AG20443 (cell line): ENCODE measurements at regions not wholly inside any gene's neighbourhood (a gene's known extent, or its start where the extent isn't known, plus 50 kb on each side); places are given as distances from the start of the nearest gene placed in this dataset.

Source experiments
- DNase-seq: peaks from one replicate; pipeline ENCODE4 v3.0.0; 2012; ENCODE audit warnings: low spot score, mixed read lengths

DNA sequence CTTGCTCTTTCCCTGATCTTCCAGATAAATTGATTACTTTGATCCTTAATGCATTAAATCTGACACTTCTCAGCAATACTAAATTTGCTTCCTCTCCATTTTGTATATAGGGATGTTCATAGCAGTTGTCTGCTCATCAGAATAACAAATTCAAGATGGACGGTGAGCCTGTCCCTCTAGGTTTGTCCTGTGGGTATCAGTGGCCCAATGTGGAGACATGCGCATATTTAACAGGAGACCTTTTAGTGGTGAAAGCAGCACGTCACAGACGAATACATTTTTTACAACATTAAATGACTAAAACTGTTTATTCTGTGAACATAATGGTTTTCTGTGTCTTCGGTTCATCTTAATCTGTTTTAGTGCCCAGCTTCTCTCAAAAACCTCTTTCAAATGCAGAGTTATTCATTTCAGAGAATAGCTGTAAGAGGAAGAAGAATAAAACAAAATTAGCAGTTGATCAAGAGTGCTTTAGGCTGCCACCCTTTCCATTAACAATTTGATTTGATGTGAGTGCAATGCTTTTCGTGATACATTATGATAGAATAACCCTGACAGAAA is 1970.4 kb upstream of the WWC1 start:
- DNase-seq = no peak

DNA sequence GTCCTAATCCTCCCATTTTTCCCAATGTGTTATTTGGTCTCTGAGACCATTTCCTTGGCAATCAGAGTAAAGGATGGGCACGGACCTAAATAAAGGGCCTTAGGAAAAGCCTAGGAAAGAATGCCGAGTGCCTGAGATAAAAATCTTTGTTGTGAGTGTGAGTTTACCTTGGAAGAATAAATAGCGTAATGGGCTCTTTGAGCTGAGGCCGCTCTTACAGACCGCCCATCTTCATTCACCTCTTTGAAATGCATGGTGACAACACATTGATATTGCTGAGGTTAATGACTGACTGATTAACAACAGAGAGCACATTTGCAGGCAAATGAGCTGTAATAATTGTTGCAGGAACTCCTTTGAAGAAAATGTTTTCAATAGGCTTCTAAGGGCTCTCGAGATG is 1967.1 kb upstream of the WWC1 start:
- no peak for DNase-seq

DNA sequence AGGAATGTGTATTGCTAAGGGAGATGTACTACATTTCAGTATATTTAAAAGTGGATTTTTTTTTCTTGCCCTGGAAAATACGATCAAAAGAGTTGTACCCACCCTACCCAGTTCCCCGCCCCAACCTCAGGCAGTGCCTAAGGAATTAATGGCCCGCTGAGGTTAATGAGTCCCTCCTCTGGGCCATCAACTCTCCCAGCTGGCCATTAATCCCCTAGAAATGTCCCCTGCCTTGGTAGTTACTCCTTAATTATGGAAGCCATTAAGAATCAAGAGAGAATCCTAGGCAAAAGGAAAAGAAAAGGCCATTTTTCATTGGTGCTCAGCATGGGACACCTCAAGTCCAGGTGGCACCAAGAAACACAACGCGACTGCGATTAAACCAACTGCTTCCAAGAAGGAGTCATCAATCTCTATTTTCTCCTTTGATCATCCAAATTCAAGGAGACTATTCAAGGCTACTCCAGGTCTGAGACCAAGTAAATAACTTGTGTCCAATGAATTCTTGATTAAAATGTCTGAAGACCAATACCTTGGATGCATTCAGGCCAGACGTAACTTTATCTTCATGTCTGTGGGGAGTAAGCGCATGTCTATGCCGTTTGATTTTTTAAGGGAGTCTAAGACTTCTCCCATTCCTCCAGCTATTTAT is 1962.2 kb upstream of the WWC1 start:
- no peak for DNase-seq

DNA sequence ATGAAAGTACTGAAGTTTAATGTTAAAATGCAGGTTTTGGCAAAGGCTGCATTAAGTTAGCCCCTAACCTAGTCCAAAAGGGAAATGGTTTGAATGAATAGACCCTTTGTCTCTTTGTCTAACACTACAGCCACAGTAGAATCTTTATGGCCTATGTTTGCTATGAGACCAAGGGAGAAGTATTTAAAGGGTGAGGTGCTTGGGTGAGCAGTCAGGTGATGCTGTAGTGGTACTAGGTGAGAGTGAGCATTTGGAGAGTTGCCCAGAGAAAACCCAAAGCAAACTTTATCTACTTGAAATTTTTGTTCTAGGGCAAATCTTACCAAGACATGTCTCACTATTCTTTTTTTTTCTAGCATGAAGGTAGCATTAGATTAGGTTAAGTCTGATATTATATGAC is 1961.4 kb upstream of the WWC1 start:
- DNase-seq = no peak

DNA sequence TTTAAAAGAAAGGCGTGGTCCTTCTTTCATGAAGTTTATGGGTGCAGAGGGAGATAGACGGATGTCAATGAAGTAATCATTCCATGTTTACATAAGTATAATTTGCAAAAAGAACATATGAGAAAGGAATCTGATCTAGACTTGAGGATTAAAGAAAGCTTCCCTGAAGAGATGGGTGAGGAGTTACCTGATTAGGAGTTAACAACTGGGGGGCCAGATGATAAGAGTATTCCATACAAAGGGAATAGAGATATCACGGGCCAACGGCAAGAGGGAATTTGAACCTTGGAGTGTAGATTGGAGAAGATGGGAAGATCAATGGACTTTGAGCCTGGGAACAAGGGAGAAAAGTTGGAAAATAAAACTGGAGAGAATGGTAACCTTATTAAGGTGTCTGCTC is 1959.9 kb upstream of the WWC1 start:
- no peak for DNase-seq

DNA sequence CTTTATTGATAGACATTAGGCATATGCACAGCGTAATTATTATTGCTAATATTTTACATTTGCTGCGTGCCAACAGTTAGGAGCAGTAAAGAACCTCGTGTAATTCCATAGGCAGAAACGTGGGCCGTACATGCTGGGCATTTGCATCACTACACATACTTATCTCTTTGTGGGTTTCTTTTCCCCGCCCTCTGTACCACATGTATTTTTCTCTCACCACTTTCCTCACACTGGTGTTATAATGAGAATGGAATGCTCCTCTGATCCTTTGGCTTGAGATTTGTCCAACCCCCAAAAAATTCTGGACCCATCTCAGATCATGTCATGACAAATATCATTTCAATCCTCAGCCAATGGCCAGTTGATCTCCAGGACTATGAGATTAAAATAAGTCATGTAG is 1952.6 kb upstream of the WWC1 start:
- no peak for DNase-seq

DNA sequence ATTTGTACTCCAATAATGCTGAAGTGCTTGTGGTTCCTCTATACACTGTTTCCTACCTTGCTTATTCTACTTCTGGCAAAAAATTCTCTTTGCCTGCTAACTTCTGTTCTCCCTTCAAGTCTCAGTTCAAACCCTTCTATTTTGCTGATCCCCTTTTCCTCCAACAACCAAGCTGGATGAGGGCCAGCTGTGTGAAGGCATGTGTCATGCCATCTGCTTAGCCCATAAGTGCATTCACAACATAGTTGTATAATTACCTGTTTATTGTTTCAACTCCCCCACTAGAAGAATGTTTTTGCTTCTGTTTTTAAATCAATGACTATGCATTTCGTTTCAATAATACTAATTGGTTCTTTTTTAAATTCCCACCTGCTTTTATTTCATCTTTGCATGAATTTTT is 1951.4 kb upstream of the WWC1 start:
- DNase-seq = no peak

DNA sequence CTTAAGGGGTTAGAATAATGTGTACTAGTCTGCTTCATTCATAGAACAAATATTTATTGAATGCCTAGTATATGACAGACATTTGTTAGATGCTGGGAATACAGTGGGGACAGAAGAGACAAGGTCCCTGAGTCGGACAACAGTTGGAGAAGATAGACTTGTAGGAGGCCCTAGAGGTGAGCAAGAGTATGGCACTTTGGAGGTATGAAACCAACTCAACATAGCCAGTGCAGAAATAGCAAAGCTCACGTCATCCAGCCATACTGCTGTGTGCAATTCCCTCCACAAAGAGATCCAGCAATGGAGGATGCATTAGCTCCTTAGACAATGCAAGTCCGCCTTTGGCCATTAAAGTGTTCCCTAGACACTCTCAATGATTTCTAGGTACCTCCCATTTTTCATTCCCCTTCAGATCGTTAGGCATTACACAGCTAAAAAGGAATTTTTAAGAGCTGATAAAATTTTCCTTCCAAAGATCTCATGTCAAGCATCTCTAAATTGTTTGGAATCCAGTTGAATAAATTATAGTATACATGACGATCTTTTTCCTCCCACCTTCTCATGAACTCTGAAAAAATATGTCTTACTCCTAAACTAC is 1949.6 kb upstream of the WWC1 start:
- DNase-seq = no peak

DNA sequence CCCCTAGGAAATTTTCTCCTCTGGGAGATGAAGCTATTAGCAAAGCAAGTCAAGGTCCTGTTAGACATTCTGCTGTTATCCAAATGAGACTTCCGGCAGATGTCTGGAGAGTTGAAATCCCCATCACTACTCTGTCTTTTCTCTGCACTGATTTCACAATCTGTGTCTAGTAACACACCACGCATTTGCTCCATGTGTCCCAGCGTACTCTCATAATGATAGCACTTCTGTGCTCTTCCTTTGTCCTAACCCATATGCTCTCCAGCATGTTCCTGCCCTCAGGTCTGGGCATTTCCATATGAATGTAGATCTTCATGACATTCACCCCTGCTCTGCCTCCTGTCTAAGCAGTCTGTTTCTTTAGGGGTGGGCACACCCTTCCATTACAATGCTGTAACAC is 1949.0 kb upstream of the WWC1 start:
- no peak for DNase-seq

DNA sequence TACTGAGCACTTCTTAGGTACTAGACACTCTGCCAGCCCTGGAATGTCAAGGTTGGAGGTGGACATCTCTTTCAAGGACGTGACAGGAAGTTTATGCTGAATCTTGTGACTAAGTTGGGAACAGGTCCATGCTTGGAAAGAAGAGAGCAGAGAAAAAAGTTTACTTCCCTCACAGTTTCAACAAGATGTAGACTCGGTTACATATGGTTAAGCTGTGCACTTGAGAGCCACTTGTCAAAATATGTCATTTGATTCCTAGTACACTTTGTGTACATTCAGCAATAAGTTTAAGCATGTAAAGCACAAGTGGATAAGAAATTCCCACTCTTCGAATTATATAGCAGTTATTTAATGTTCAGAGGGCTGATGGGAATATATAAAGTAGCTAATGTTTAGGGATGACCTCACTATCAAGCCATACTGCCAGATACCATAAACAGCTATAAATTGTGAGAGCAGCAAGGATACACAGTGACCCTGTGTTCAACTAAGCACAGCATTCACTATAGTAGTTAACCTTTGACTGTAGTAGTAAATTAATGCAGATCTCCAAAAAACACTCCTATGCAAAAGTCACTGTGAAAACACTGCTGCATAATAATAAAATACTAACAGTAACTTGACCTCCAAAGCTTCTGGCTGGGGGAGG is 1944.6 kb upstream of the WWC1 start:
- no peak for DNase-seq

DNA sequence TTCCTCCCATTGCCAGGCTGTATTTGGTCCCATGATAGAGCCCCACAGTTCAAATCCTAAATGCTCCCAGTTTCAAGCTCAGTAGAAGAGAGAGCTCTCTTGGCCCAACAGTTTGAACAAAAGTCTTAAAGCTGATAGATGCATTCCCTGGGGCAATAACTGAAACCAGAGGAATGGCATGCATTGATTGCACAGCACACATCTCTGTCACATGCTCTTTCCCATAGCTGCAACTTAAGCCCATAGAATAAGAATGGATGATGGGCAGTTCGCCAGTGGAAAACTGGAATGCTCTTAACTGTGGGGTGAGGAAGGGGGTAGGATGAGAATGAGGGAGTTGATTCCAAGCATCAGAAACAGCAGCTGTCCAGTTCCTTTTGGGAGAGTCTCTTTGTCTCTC is 1942.4 kb upstream of the WWC1 start:
- DNase-seq = no peak

DNA sequence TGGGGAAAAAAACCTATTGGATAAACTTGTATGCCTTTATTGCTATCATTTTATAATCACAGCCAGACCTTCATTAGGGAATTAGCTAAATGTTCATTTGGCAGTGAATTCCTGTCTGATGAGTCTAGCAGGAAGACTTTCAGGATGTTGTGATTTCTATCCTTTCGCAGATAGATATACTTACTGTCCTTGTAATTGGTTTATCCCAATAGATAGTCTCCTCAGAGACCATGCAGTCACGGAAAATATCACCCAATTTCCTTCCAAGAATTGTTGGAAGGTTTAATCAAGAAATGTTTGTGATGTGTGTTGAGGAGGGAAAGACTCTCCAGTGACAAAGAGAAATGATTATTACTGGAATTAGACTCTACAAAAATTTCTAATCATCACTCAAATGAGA is 1937.9 kb upstream of the WWC1 start:
- no peak for DNase-seq

DNA sequence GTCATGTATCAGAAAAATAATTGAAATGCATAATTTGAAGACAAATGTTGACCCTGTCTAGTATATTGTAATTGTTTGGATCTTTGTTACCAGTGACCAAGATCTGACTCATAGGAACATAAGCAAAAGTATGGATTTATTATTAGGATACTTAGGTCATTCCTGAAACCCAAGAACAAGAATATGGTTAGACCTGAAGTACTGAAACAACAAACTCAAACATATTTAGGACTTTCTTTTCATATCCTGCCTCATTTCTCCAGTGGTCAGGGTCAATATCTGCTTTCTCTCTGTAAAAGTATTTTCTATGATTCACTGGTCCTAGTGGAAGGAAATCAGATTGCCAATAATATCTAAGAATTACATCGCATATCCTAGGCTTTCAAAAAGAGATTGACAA is 1937.1 kb upstream of the WWC1 start:
- DNase-seq = no peak

DNA sequence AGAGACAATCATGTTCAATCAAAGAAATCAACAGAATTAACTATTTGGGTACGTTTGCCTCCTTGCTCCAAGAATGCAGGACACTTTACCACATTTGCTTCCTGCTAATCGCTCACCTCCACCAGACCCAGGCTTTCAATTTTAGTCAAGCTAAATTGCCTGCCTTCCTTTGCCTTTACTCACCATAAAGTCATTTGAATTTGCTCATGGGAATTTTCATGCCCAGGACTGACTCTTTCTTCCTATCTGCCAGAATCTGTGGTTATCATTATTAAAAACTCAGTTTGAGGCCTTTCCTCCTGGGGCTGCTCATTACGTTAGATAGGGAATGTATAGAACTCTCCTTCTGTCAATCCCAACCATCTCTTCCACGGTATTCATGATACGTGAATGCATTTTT is 1935.3 kb upstream of the WWC1 start:
- DNase-seq = no peak

DNA sequence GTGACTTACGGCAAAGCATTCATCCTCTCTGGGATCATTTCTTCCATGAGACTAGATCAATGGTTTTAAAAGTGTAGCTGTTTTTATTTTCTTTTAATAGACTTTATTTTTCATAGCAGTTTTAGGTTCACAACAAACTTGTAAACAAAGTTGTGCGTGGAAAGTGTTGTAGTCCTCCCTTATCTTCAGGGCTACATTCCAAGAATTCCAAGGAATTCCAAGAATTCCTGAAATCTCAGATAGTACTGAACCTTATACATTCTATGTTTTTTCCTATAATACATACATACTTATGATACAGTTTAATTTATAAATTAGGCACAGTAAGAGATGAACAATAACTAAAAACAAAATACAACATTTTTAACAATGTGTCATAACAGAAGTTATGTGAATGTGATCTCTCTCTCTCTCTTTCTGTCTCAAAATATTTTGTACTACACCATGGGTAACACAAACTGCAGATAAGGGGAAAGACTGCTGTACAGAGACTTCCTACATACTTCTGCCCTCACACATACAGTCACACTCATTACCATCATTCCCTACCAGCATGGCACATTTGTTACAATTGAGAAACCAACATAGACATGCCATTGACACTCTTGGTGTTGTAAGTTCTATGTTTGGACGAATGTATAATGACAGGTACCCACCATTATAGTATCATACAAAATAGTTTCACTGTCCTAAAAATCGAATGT is 1933.2 kb upstream of the WWC1 start:
- DNase-seq = no peak

DNA sequence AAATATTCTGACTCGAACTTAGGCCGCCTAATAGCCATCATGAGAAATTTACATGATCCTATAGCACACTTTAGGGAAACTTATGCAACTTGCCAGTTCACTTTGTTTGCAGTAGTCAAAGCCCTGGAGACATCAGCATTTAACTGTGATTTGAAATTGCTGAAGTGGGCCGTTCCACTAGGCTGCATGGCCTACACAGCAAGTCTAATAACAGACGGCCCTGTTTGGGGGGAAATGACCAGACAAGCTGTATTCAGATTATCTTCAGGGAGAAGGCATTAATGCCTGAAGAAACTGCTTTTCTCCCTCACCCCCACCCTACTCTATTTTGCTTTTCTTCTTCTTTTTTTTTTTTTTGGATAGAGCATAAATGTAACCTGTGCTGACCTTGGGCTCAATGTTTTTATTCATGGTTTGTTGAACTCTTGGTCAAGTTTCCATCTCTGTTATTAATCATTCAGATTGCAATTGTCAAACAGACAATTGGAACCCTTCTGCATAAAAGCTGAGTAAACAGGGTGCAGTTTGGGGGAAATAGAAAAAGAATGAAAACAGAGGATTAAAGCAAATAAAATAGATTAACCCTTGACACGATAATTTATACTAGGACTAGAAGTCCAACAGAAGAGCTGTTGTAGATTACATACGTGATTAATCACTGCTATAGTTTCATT is 1928.2 kb upstream of the WWC1 start:
- DNase-seq = no peak

DNA sequence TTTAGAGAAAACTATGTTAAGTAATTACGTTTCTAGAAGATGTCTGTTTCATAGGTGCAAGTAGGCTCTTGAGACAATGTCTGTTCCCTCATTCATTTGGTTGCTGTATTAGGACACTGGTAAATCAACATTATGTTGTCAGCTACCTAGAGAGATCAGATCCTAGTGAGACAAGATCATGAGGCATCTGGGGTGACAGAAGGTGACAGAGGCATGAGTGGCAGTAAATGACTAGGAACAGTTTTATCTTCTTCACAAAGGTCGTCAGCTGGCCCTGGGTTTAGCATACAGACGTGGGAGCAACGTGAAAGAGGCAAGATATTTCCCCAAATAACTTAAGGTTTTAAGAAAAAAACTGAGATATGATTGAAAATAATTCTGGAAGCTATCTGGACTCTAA is 1926.3 kb upstream of the WWC1 start:
- DNase-seq = no peak

DNA sequence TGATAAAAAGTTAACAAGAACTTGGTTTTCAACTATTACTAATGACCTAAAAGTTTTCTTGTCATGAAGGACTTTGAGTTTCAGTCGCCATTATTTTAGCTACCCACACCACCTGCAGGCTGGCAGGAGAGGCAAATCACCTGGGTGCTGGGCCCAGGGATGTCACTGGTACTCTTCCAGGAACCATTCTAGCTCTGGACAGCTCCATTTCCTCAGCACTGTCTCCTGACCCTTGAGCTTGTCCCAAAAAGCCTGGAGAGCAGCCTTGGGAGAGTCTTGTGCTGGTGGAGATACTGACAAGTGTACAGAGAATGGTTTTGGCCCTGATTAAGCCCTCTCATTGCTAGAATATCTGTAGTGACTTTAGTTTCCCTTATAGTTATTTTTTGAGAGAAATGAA is 1924.1 kb upstream of the WWC1 start:
- DNase-seq = no peak

DNA sequence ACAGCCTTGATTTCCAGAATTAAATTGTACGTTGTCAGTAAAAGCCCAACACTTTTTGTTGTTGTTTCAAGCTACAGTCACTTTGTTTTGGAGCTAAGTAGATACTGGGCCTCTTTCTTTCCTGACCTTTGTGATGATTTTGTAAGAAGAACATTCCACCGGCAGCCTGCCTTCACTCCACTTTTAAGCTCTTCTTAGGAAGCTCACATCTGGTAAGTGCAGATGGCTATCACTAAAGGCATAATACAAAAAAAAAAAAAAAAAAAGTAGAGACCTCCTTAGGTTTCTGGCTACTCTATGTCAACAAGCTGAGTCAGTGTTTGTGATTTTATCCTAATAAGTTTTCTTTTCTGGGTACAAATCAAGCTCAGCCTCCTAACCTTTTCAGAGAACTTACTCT is 1922.1 kb upstream of the WWC1 start:
- DNase-seq = no peak

DNA sequence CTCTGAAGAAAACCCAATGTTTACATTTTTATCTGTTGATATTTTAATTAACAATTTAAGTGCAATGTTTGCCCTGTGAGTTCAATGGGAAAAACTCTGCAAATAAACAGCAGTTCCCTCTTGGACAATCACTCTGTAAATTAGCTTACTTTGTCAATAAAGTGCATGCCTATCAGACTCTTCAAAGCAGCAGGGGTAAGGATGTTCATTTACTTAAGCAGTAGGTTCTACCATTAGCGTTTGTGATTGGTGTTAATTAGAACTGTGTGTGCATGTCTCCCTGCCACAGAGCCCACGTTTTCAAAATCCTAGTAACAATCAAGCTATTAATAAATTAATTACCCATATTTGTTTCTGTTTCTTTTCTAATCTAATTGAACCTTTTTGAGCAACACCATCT is 1921.6 kb upstream of the WWC1 start:
- DNase-seq = no peak

DNA sequence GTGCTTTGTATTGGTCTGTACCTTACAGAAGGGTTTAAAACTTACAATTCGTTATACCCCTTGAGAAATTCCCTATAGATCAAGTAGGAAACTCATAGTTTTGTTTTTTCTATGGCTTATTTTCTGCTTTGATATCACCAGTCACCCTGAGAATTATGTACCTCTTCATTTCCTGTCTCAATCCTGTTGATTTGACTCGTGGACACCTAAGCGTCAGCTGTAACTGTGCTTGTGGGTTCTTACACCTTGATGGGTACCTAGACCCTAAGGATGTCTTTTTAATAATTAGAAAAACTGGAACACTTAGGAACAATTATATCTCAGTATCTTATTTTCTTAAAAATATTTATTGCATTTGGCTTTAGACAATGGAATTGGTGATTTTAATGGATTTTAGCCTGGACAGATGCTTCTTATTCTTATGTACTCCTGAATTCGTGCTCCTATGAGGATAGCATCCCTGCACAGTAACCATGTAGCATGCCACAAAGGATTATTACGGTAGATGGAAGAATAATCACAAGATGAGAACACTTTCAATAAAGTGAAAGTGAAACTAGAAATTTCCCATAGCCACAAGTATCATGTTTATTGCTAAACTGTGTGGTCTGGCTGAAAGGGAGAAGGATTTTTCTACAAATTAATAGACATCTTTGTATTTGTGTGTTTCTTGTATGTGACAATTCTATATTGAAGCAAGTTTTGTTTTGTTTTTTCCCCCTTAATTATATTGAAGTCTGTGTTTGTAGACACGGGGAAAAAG is 1920.3 kb upstream of the WWC1 start:
- no peak for DNase-seq

DNA sequence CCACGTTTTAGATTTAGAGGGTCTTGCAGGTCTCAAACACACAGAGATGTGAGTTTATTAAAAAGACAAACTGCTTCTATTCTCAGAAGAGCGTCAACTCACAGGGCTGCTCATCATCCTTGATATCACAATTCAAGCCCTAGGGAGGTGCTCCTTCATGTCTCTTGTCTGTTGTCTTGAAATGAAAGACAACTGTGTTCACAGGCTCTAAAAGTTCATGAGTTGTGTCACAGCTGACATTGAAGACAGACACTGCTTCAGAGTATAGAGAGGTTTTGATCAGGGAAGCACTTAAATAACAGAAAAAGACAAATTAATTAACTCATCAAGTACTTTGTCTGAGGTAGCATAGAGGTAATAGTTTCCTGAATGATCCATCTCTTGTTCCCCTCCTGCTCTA is 1917.6 kb upstream of the WWC1 start:
- no peak for DNase-seq
